Omental fat pad (tissue), 3 donors: ENCODE measurements at regions not wholly inside any gene's neighbourhood (a gene's known extent, or its start where the extent isn't known, plus 50 kb on each side); places are given as distances from the start of the nearest gene placed in this dataset.

ENCODE experiments used
- ATAC-seq: fragments of 150-250 bp; one replicate; pipeline ENCODE4 v1.9.1; 2016; ENCODE audit warnings: mild to moderate bottlenecking, moderate library complexity; ENCODE audit not compliant: low FRiP score
- DNase-seq: peaks from one replicate; pipeline ENCODE4 v3.0.0-alpha.2; 2019; ENCODE audit warnings: low spot score
- CTCF ChIP-seq, 3 donors: fragments of 450-650 bp; IDR thresholded peaks; one replicate each; pipeline ENCODE4 v1.5.1; 2016 to 2017; ENCODE audit warnings: antibody characterized with exemption in 3 of 3, mild to moderate bottlenecking in 3 of 3, moderate library complexity in 2 of 3

GRCh38 chr3:144361002-144361401 is 389.4 kb downstream of the DIPK2A start:
- TF ChIP-seq CTCF (IDR thresholded peaks at IDR 0.05) = no peak
- DNase-seq (no peak), ATAC-seq (no peak)

GRCh38 chr3:144362126-144362525 is 390.5 kb downstream of the DIPK2A start:
- TF ChIP-seq CTCF (IDR thresholded peaks at IDR 0.05) = no peak
- ATAC-seq (no peak), DNase-seq (no peak)

GRCh38 chr3:144363856-144364255 is 392.2 kb downstream of the DIPK2A start:
- no peak for TF ChIP-seq CTCF (IDR thresholded peaks at IDR 0.05)
- ATAC-seq (no peak), DNase-seq (no peak)

- no peak for TF ChIP-seq CTCF (IDR thresholded peaks at IDR 0.05)
- DNase-seq (no peak), ATAC-seq (no peak)
Observed at GRCh38 chr3:144364737-144365136, 393.1 kb downstream of the DIPK2A start.

- ATAC-seq = no peak
- TF ChIP-seq CTCF (IDR thresholded peaks at IDR 0.05) = no peak
- DNase-seq = no peak
Observed at GRCh38 chr3:144369129-144369879, 397.7 kb downstream of the DIPK2A start.

GRCh38 chr3:144375088-144375487 is 403.5 kb downstream of the DIPK2A start:
- DNase-seq (no peak), ATAC-seq (no peak)
- TF ChIP-seq CTCF (IDR thresholded peaks at IDR 0.05) = no peak

- ATAC-seq (no peak), DNase-seq (no peak)
- TF ChIP-seq CTCF (IDR thresholded peaks at IDR 0.05) = no peak
Observed at GRCh38 chr3:144380849-144381248, 409.2 kb downstream of the DIPK2A start.
